AG09309 (cell line): ENCODE measurements at regions not wholly inside any gene's neighbourhood (a gene's known extent, or its start where the extent isn't known, plus 50 kb on each side); places are given as distances from the start of the nearest gene placed in this dataset.

ENCODE experiments used
- DNase-seq: peaks from one replicate; pipeline ENCODE4 v3.0.0-alpha.2; 2010; ENCODE audit warnings: low read depth
- H3K4me3 ChIP-seq: 2 replicates; pipeline ENCODE4 v1.5.1; 2011; ENCODE audit warnings: mild to moderate bottlenecking, low read depth, low read length, moderate library complexity; ENCODE audit not compliant: control insufficient read depth
- CTCF ChIP-seq: IDR thresholded peaks from 2 replicates; pipeline ENCODE4 v1.5.1; 2011; ENCODE audit warnings: mild to moderate bottlenecking, low read depth, low read length, inconsistent platforms; ENCODE audit not compliant: insufficient read depth, control insufficient read depth; ENCODE audit errors: missing control alignments

- no peak for TF ChIP-seq CTCF
- no peak for DNase-seq
- no peak overlapping the region for H3K4me3 ChIP-seq
These were observed 576.4 kb downstream of the SLC6A15 start for GRCh38 chr12:84336231-84336630.

- H3K4me3 ChIP-seq = no peak overlapping the region
- TF ChIP-seq CTCF = no peak
- DNase-seq = no peak
These were observed 582.7 kb downstream of the SLC6A15 start for GRCh38 chr12:84329938-84330337.

- TF ChIP-seq CTCF = no peak
- no peak for DNase-seq
- H3K4me3 ChIP-seq = no peak overlapping the region
These were observed 596.7 kb downstream of the SLC6A15 start for GRCh38 chr12:84315926-84316325.

- H3K4me3 ChIP-seq = no peak overlapping the region
- TF ChIP-seq CTCF = no peak
- no peak for DNase-seq
These were observed 599.3 kb downstream of the SLC6A15 start for GRCh38 chr12:84313323-84313675.

GRCh38 chr12:84308211-84308610 lies 604.4 kb downstream of the SLC6A15 start:
- no peak for DNase-seq
- H3K4me3 ChIP-seq = no peak overlapping the region
- TF ChIP-seq CTCF = no peak

- DNase-seq = no peak
- no peak overlapping the region for H3K4me3 ChIP-seq
- TF ChIP-seq CTCF = no peak
These were observed 607.5 kb downstream of the SLC6A15 start for GRCh38 chr12:84305144-84305543.

- H3K4me3 ChIP-seq = no peak overlapping the region
- DNase-seq = no peak
- no peak for TF ChIP-seq CTCF
These were observed 618.4 kb downstream of the SLC6A15 start for GRCh38 chr12:84294246-84294645.
